Upper lobe of left lung (tissue), 4 donors: ENCODE measurements at regions not wholly inside any gene's neighbourhood (a gene's known extent, or its start where the extent isn't known, plus 50 kb on each side); places are given as distances from the start of the nearest gene placed in this dataset.

ENCODE experiments used
- POLR2A ChIP-seq, 4 donors: fragments of 450-650 bp; IDR thresholded peaks; one replicate each; pipeline ENCODE4 v1.5.1; 2016 to 2017; ENCODE audit warnings: antibody characterized with exemption in 4 of 4, mild to moderate bottlenecking in 2 of 4
- POLR2AphosphoS5 ChIP-seq, 2 donors: sonication (generic); formaldehyde crosslinking; IDR thresholded peaks; one replicate each; pipeline ENCODE4 v1.5.1; 2017; ENCODE audit warnings: antibody characterized with exemption in 2 of 2
- TF ChIP-seq, protein P1 (sequence below), 6 experiments: fragments of 450-650 bp in 4 of 6; fragments of 200-600 bp in 2 of 6; sonication (generic) in 2 of 6; IDR thresholded peaks; one replicate each; pipeline ENCODE4 v1.5.1; 2016 to 2019; ENCODE audit warnings: antibody characterized with exemption in 6 of 6

DNA sequence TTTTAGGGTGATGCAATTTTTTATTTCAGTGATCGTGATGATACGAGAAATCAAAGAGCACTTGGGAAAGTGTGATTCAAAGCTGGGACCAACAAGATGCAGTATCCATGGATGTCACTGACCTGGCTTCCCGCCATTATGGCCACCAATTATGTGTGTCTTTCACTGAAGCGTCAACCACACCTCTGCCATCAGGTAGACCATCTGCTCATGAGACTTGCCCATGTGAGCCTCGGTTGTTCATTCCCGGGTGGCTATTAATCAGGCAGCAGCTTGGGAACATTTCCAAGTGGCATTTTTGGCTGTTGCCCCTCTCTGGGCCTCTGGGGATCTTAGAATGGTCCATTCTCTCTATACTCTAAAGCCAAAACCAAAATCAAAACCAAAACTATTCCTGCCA, 436.0 kb upstream of the ADAMTSL1 start:
- TF ChIP-seq, protein P1, sequence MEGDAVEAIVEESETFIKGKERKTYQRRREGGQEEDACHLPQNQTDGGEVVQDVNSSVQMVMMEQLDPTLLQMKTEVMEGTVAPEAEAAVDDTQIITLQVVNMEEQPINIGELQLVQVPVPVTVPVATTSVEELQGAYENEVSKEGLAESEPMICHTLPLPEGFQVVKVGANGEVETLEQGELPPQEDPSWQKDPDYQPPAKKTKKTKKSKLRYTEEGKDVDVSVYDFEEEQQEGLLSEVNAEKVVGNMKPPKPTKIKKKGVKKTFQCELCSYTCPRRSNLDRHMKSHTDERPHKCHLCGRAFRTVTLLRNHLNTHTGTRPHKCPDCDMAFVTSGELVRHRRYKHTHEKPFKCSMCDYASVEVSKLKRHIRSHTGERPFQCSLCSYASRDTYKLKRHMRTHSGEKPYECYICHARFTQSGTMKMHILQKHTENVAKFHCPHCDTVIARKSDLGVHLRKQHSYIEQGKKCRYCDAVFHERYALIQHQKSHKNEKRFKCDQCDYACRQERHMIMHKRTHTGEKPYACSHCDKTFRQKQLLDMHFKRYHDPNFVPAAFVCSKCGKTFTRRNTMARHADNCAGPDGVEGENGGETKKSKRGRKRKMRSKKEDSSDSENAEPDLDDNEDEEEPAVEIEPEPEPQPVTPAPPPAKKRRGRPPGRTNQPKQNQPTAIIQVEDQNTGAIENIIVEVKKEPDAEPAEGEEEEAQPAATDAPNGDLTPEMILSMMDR (IDR thresholded peaks at IDR 0.05) = no peak
- TF ChIP-seq POLR2A (IDR thresholded peaks at IDR 0.05) = no peak
- no peak for TF ChIP-seq POLR2AphosphoS5 (IDR thresholded peaks at IDR 0.05)
